Activated CD4-positive, alpha-beta T cell treated with anti-CD3 and anti-CD28 coated beads, Interleukin-2, amount 10 ng/mL, durations not matched to agents 24 days and 14 days (primary cell): ENCODE measurements at regions not wholly inside any gene's neighbourhood (a gene's known extent, or its start where the extent isn't known, plus 50 kb on each side); places are given as distances from the start of the nearest gene placed in this dataset.

Source experiments
- DNase-seq: peaks from one replicate; pipeline ENCODE4 v3.0.0; 2022
- H3K27ac Mint-ChIP-seq: one replicate; pipeline ENCODE4 v1.8.0; 2022; ENCODE audit warnings: mild to moderate bottlenecking, mixed read lengths
- H3K27me3 Mint-ChIP-seq: one replicate; pipeline ENCODE4 v1.8.0; 2022; ENCODE audit warnings: mixed read lengths
- H3K36me3 Mint-ChIP-seq: one replicate; pipeline ENCODE4 v1.8.0; 2022; ENCODE audit warnings: low read depth, mild to moderate bottlenecking, mixed read lengths
- H3K4me1 Mint-ChIP-seq: one replicate; pipeline ENCODE4 v1.8.0; 2021; ENCODE audit warnings: mixed read lengths
- H3K4me3 Mint-ChIP-seq: one replicate; pipeline ENCODE4 v1.8.0; 2022; ENCODE audit warnings: mild to moderate bottlenecking, moderate library complexity, mixed read lengths
- H3K9me3 Mint-ChIP-seq: one replicate; pipeline ENCODE4 v1.8.0; 2021; ENCODE audit warnings: mixed read lengths
- intact Hi-C: fragments of 100-400 bp; cut with micrococcal nuclease; formaldehyde crosslinking; loops from one replicate; pipeline ENCODE4 v1.15.1; 2023

GRCh38 chr16:80055831-80056230, 455.3 kb upstream of the MAF start:
- Mint-ChIP-seq H3K9me3 (no peaks in the 10 kb centered on the region), H3K27ac (no peak overlapping the region), H3K4me1 (no peaks in the 10 kb centered on the region), H3K36me3 (no peaks in the 10 kb centered on the region), H3K27me3 (no peaks in the 10 kb centered on the region), H3K4me3 (no peak overlapping the region)
- no peak for DNase-seq
- intact Hi-C loops = no loop called here

- H3K27ac Mint-ChIP-seq = no peak overlapping the region
- H3K36me3 Mint-ChIP-seq = no peaks in the 10 kb centered on the region
- no peak overlapping the region for H3K4me3 Mint-ChIP-seq
- no peak for DNase-seq
- H3K4me1 Mint-ChIP-seq = no peaks in the 10 kb centered on the region
- no peaks in the 10 kb centered on the region for H3K27me3 Mint-ChIP-seq
- H3K9me3 Mint-ChIP-seq = peaks cover 3% of the 10 kb centered on the region
- intact Hi-C loops = no loop called here
Observed at GRCh38 chr16:80054647-80055046, 454.1 kb upstream of the MAF start.

GRCh38 chr16:80051040-80051439, 450.5 kb upstream of the MAF start:
- H3K27ac Mint-ChIP-seq = no peak overlapping the region
- H3K4me3 Mint-ChIP-seq = no peak overlapping the region
- intact Hi-C loops = no loop called here
- H3K36me3 Mint-ChIP-seq = no peaks in the 10 kb centered on the region
- peaks cover 3% of the 10 kb centered on the region for H3K9me3 Mint-ChIP-seq
- H3K4me1 Mint-ChIP-seq = no peaks in the 10 kb centered on the region
- no peaks in the 10 kb centered on the region for H3K27me3 Mint-ChIP-seq
- DNase-seq = no peak

- intact Hi-C loops = no loop called here
- DNase-seq = no peak
- H3K27ac Mint-ChIP-seq = no peak overlapping the region
- peaks cover 3% of the 10 kb centered on the region for H3K9me3 Mint-ChIP-seq
- H3K27me3 Mint-ChIP-seq = peaks cover 2% of the 10 kb centered on the region
- no peak overlapping the region for H3K4me3 Mint-ChIP-seq
- H3K36me3 Mint-ChIP-seq = no peaks in the 10 kb centered on the region
- H3K4me1 Mint-ChIP-seq = no peaks in the 10 kb centered on the region
Observed at GRCh38 chr16:80048250-80048649, 447.7 kb upstream of the MAF start.

GRCh38 chr16:80047842-80048241, 447.3 kb upstream of the MAF start:
- peaks cover 2% of the 10 kb centered on the region for H3K27me3 Mint-ChIP-seq
- no peaks in the 10 kb centered on the region for H3K4me1 Mint-ChIP-seq
- peaks cover 3% of the 10 kb centered on the region for H3K9me3 Mint-ChIP-seq
- no peaks in the 10 kb centered on the region for H3K36me3 Mint-ChIP-seq
- intact Hi-C loops = no loop called here
- H3K4me3 Mint-ChIP-seq = no peak overlapping the region
- H3K27ac Mint-ChIP-seq = no peak overlapping the region
- DNase-seq = no peak

- Mint-ChIP-seq H3K36me3 (no peaks in the 10 kb centered on the region), H3K4me3 (no peak overlapping the region), H3K9me3 (peaks cover 3% of the 10 kb centered on the region), H3K4me1 (no peaks in the 10 kb centered on the region), H3K27ac (no peak overlapping the region), H3K27me3 (peaks cover 2% of the 10 kb centered on the region)
- intact Hi-C loops = no loop called here
- no peak for DNase-seq
Observed at GRCh38 chr16:80046848-80047247, 446.3 kb upstream of the MAF start.

- intact Hi-C loops = no loop called here
- H3K4me3 Mint-ChIP-seq = no peak overlapping the region
- no peak for DNase-seq
- H3K4me1 Mint-ChIP-seq = no peaks in the 10 kb centered on the region
- H3K27ac Mint-ChIP-seq = no peak overlapping the region
- no peaks in the 10 kb centered on the region for H3K36me3 Mint-ChIP-seq
- peaks cover 2% of the 10 kb centered on the region for H3K27me3 Mint-ChIP-seq
- peaks cover 3% of the 10 kb centered on the region for H3K9me3 Mint-ChIP-seq
Observed at GRCh38 chr16:80046261-80046660, 445.7 kb upstream of the MAF start.

- Mint-ChIP-seq H3K36me3 (no peaks in the 10 kb centered on the region), H3K9me3 (peaks cover 3% of the 10 kb centered on the region), H3K4me3 (no peak overlapping the region), H3K27ac (no peak overlapping the region), H3K4me1 (no peaks in the 10 kb centered on the region), H3K27me3 (peaks cover 2% of the 10 kb centered on the region)
- intact Hi-C loops = no loop called here
- no peak for DNase-seq
Observed at GRCh38 chr16:80045861-80046260, 445.3 kb upstream of the MAF start.

- no peaks in the 10 kb centered on the region for H3K36me3 Mint-ChIP-seq
- H3K27me3 Mint-ChIP-seq = peaks cover 4% of the 10 kb centered on the region
- no peak overlapping the region for H3K4me3 Mint-ChIP-seq
- intact Hi-C loops = no loop called here
- H3K9me3 Mint-ChIP-seq = no peaks in the 10 kb centered on the region
- no peaks in the 10 kb centered on the region for H3K4me1 Mint-ChIP-seq
- no peak overlapping the region for H3K27ac Mint-ChIP-seq
- no peak for DNase-seq
Observed at GRCh38 chr16:80041410-80041809, 440.9 kb upstream of the MAF start.

GRCh38 chr16:80040814-80041213, 440.3 kb upstream of the MAF start:
- Mint-ChIP-seq H3K27ac (no peak overlapping the region), H3K4me3 (no peak overlapping the region), H3K27me3 (peaks cover 4% of the 10 kb centered on the region), H3K4me1 (no peaks in the 10 kb centered on the region), H3K9me3 (no peaks in the 10 kb centered on the region), H3K36me3 (no peaks in the 10 kb centered on the region)
- DNase-seq = no peak
- intact Hi-C loops = no loop called here

- intact Hi-C loops = no loop called here
- Mint-ChIP-seq H3K27ac (no peak overlapping the region), H3K27me3 (peaks cover 4% of the 10 kb centered on the region), H3K36me3 (no peaks in the 10 kb centered on the region), H3K4me3 (no peak overlapping the region), H3K4me1 (no peaks in the 10 kb centered on the region), H3K9me3 (no peaks in the 10 kb centered on the region)
- no peak for DNase-seq
Observed at GRCh38 chr16:80040413-80040812, 439.9 kb upstream of the MAF start.

GRCh38 chr16:80039777-80040176, 439.2 kb upstream of the MAF start:
- no peak overlapping the region for H3K4me3 Mint-ChIP-seq
- no peak overlapping the region for H3K27ac Mint-ChIP-seq
- H3K36me3 Mint-ChIP-seq = no peaks in the 10 kb centered on the region
- no peaks in the 10 kb centered on the region for H3K4me1 Mint-ChIP-seq
- H3K27me3 Mint-ChIP-seq = peaks cover 4% of the 10 kb centered on the region
- no peak for DNase-seq
- no peaks in the 10 kb centered on the region for H3K9me3 Mint-ChIP-seq
- intact Hi-C loops = no loop called here

GRCh38 chr16:80038566-80038965, 438.0 kb upstream of the MAF start:
- Mint-ChIP-seq H3K4me1 (no peaks in the 10 kb centered on the region), H3K9me3 (peaks cover 6% of the 10 kb centered on the region), H3K27ac (no peak overlapping the region), H3K27me3 (peaks cover 2% of the 10 kb centered on the region), H3K36me3 (no peaks in the 10 kb centered on the region), H3K4me3 (no peak overlapping the region)
- DNase-seq = no peak
- intact Hi-C loops = no loop called here

GRCh38 chr16:80034948-80035663, 434.6 kb upstream of the MAF start:
- peaks cover 7% of the 10 kb centered on the region for H3K9me3 Mint-ChIP-seq
- H3K27me3 Mint-ChIP-seq = peaks cover 2% of the 10 kb centered on the region
- H3K4me1 Mint-ChIP-seq = no peaks in the 10 kb centered on the region
- intact Hi-C loops = no loop called here
- DNase-seq = no peak
- no peaks in the 10 kb centered on the region for H3K36me3 Mint-ChIP-seq
- no peak overlapping the region for H3K4me3 Mint-ChIP-seq
- H3K27ac Mint-ChIP-seq = no peak overlapping the region

GRCh38 chr16:80034469-80034826, 433.9 kb upstream of the MAF start:
- peaks cover 2% of the 10 kb centered on the region for H3K27me3 Mint-ChIP-seq
- DNase-seq = no peak
- H3K4me1 Mint-ChIP-seq = no peaks in the 10 kb centered on the region
- H3K36me3 Mint-ChIP-seq = no peaks in the 10 kb centered on the region
- intact Hi-C loops = no loop called here
- no peak overlapping the region for H3K4me3 Mint-ChIP-seq
- H3K27ac Mint-ChIP-seq = no peak overlapping the region
- H3K9me3 Mint-ChIP-seq = peaks cover 7% of the 10 kb centered on the region
